SU-DHL-6 (cell line): ENCODE measurements at regions not wholly inside any gene's neighbourhood (a gene's known extent, or its start where the extent isn't known, plus 50 kb on each side); places are given as distances from the start of the nearest gene placed in this dataset.

Experiments
- H2AFZ ChIP-seq: fragments of 200-600 bp; sonication (generic); 2 replicates; pipeline ENCODE4 v1.6.1; 2014; ENCODE audit warnings: low read depth, mild to moderate bottlenecking, moderate library complexity, mixed read lengths, antibody characterized with exemption, low read length; ENCODE audit not compliant: severe bottlenecking
- H3F3A ChIP-seq: fragments of 200-600 bp; shearing (Covaris generic); 2 replicates; pipeline ENCODE4 v1.6.0; 2016; ENCODE audit warnings: antibody characterized with exemption, mild to moderate bottlenecking; ENCODE audit not compliant: insufficient read depth
- H3K27ac ChIP-seq: fragments of 200-600 bp; sonication (generic); 2 replicates; pipeline ENCODE4 v1.5.1; 2016; ENCODE audit warnings: low read depth, mild to moderate bottlenecking, low read length, moderate library complexity, mixed read lengths
- H3K27me3 ChIP-seq: fragments of 200-600 bp; sonication (generic), shearing (Covaris generic); 2 replicates; pipeline ENCODE4 v1.6.0; 2014; ENCODE audit warnings: mild to moderate bottlenecking, low read length
- H3K36me3 ChIP-seq: fragments of 200-600 bp; sonication (generic); 2 replicates; pipeline ENCODE4 v1.6.1; 2014; ENCODE audit warnings: mild to moderate bottlenecking, low read length, mixed read lengths
- H3K4me2 ChIP-seq: fragments of 300-600, 200-600 bp; shearing (Covaris generic), sonication (generic); 2 replicates; pipeline ENCODE4 v1.6.0; 2014; ENCODE audit warnings: low read length, low read depth, mild to moderate bottlenecking; ENCODE audit not compliant: poor library complexity, severe bottlenecking
- H3K4me3 ChIP-seq: fragments of 200-600 bp; sonication (generic); 2 replicates; pipeline ENCODE4 v1.5.1; 2014; ENCODE audit warnings: antibody characterized with exemption, low read length, mild to moderate bottlenecking, mixed read lengths; ENCODE audit not compliant: insufficient read depth, poor library complexity, severe bottlenecking
- H3K79me2 ChIP-seq: fragments of 200-600 bp; sonication (generic); 2 replicates; pipeline ENCODE4 v1.6.1; 2014; ENCODE audit warnings: mild to moderate bottlenecking, low read length, moderate library complexity; ENCODE audit not compliant: insufficient read depth
- H3K9ac ChIP-seq: fragments of 200-600 bp; sonication (generic); 2 replicates; pipeline ENCODE4 v1.7.0; 2014; ENCODE audit warnings: mild to moderate bottlenecking, low read length
- H3K9me2 ChIP-seq: fragments of 200-600 bp; sonication (generic); replicated peaks from 2 replicates; pipeline ENCODE4 v1.6.1; 2014; ENCODE audit warnings: low read length; ENCODE audit not compliant: insufficient read depth
- H3K9me3 ChIP-seq: fragments of 200-600 bp; sonication (generic); 2 replicates; pipeline ENCODE4 v1.6.1; 2014; ENCODE audit warnings: low read length, mixed read lengths; ENCODE audit not compliant: insufficient read depth
- H4K20me1 ChIP-seq: fragments of 200-600 bp; sonication (generic); 2 replicates; pipeline ENCODE4 v1.6.1; 2014; ENCODE audit warnings: low read depth, mild to moderate bottlenecking, antibody characterized with exemption, low read length, moderate library complexity, mixed read lengths
- EZH2phosphoT487 ChIP-seq: fragments of 200-600 bp; sonication (generic), shearing (Covaris generic); conservative IDR thresholded peaks from 2 replicates; pipeline ENCODE4 v1.6.1; 2018; ENCODE audit warnings: mild to moderate bottlenecking, antibody characterized with exemption, low read length, moderate library complexity, mixed read lengths
- TF ChIP-seq, protein P1 (sequence below): fragments of 200-600 bp; sonication (generic); IDR thresholded peaks from one replicate; pipeline ENCODE4 v1.5.1; 2017; ENCODE audit warnings: antibody characterized with exemption, mild to moderate bottlenecking, low read length, moderate library complexity; ENCODE audit not compliant: insufficient read depth, poor library complexity, severe bottlenecking

DNA sequence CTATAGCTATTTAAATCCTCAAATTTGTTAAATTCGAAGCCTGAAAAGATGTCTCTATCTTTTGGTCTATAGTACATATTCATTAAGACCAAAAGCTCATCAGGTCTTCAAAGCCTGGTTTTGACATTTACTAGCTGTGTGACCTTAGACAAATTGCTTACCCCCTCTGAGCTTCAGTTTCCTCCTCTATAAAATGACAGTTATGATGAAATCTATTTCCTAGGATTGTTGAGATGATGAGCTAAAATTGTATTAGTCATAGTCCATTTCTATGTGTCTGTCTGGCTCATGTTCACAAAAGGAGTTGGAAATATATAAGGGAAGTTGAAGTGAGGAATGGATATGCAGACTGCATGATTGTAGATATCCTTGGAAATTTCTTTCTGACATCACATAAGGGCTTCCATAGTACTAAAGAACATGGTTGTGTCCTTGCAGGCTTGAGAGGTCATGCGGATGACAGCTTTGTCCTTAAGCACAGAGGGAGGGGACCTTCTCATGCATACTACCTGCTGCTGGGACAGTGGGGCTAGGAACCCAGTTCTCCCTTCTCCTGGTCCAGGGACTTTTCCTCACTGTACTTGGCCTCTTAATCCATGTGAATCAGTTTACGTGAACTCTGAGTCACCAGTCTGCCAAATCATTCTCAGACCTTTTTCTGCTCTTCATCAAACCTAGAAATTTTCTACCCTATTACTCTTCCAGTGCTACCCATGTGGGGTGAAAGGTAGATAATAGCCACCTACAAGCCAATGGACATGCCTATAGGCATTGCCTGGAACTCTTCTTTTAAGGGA lies 487.5 kb upstream of the SALL1 start:
- Histone ChIP-seq H3K36me3 (no peaks in the 10 kb centered on the region), H3K4me3 (no peak overlapping the region), H3K4me2 (no peak overlapping the region), H3F3A (no peaks in the 10 kb centered on the region), H3K9ac (no peak overlapping the region), H3K9me3 (no peaks in the 10 kb centered on the region), H3K9me2 (no peaks in the 10 kb centered on the region), H3K27ac (no peak overlapping the region), H3K27me3 (no peaks in the 10 kb centered on the region), H4K20me1 (no peaks in the 10 kb centered on the region), H2AFZ (no peak overlapping the region), H3K79me2 (no peaks in the 10 kb centered on the region)
- no peak for TF ChIP-seq EZH2phosphoT487
- TF ChIP-seq, protein P1, sequence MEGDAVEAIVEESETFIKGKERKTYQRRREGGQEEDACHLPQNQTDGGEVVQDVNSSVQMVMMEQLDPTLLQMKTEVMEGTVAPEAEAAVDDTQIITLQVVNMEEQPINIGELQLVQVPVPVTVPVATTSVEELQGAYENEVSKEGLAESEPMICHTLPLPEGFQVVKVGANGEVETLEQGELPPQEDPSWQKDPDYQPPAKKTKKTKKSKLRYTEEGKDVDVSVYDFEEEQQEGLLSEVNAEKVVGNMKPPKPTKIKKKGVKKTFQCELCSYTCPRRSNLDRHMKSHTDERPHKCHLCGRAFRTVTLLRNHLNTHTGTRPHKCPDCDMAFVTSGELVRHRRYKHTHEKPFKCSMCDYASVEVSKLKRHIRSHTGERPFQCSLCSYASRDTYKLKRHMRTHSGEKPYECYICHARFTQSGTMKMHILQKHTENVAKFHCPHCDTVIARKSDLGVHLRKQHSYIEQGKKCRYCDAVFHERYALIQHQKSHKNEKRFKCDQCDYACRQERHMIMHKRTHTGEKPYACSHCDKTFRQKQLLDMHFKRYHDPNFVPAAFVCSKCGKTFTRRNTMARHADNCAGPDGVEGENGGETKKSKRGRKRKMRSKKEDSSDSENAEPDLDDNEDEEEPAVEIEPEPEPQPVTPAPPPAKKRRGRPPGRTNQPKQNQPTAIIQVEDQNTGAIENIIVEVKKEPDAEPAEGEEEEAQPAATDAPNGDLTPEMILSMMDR: no peak

DNA sequence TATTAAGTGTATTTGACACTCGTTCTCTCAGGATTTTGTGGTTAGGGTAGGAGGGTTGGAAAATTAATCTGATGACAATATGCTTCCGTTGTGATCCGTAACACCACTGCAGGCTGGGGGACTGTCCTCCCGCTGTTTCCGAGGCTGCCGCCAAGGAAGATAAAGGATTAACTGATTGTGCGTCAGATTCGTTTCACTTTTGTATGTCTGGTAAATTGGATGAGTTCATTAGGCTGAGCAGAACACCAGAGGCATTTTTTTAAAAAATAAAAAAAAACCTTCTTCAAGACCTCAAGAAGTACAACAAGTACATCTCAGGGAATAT lies 486.7 kb upstream of the SALL1 start:
- Histone ChIP-seq H4K20me1 (no peaks in the 10 kb centered on the region), H3K4me2 (no peak overlapping the region)
- TF ChIP-seq, protein P1: no peak
- no peak for TF ChIP-seq EZH2phosphoT487

DNA sequence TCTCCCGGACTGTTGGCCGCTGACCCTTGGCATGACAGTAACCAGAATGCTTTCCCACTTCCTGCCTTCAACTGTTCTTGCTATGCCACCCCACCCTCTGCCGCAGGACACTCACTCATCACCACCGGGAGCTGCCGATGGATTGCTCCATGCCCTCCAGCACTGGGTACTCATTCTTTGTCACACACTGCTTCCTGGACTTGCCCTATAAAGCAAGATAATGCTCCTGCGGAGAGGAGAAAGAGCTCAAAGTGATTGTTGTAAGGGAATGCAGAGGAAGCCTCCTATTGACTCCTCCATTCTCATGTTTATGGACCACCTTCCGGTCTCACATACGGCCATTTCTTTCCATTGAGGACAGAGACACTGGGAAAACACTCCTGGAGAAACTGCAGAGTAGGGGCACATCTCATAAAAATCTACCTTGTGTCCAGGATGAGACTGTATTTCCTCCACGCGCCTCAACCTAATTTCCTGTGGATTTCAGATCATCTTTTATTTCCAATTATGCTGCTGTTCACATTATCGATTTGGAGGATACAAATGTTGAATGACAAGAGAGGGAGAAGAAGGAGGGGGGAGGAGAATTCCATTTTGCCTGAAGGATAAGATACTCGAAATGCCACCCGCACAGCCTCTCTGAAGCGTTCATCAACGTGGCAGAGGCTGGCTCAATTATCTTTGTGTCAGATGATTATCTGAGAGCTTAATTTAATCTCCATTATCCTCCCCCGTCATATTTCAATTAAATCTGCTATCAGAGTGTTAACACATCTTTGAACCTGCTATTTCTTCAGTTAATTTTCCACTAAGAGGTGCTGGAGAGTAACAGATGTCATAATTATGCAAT lies 486.1 kb upstream of the SALL1 start:
- no peaks in the 10 kb centered on the region for H3K79me2 ChIP-seq
- no peak overlapping the region for H3K4me2 ChIP-seq
- H3K27me3 ChIP-seq: no peaks in the 10 kb centered on the region
- TF ChIP-seq, protein P1: no peak
- TF ChIP-seq EZH2phosphoT487: no peak
- H4K20me1 ChIP-seq: no peaks in the 10 kb centered on the region
- no peak overlapping the region for H3K4me3 ChIP-seq
- no peak overlapping the region for H3K9ac ChIP-seq
- H2AFZ ChIP-seq: no peak overlapping the region
- H3K9me3 ChIP-seq: no peaks in the 10 kb centered on the region
- no peaks in the 10 kb centered on the region for H3K36me3 ChIP-seq
- no peaks in the 10 kb centered on the region for H3F3A ChIP-seq
- H3K9me2 ChIP-seq: no peaks in the 10 kb centered on the region
- H3K27ac ChIP-seq: no peak overlapping the region

More for the DNA sequence above, 486.7 kb upstream of the SALL1 start:
- H3K9me2 ChIP-seq: no peaks in the 10 kb centered on the region
- H3K36me3 ChIP-seq: no peaks in the 10 kb centered on the region
- no peaks in the 10 kb centered on the region for H3K79me2 ChIP-seq
- H3K27ac ChIP-seq: no peak overlapping the region
- no peaks in the 10 kb centered on the region for H3K9me3 ChIP-seq
- no peak overlapping the region for H2AFZ ChIP-seq
- H3K27me3 ChIP-seq: no peaks in the 10 kb centered on the region
- no peak overlapping the region for H3K9ac ChIP-seq
- H3F3A ChIP-seq: no peaks in the 10 kb centered on the region
- no peak overlapping the region for H3K4me3 ChIP-seq
